DMS153 treated with DMSO at 0.1 percent for 48 hours (cell line): ENCODE measurements at regions not wholly inside any gene's neighbourhood (a gene's known extent, or its start where the extent isn't known, plus 50 kb on each side); places are given as distances from the start of the nearest gene placed in this dataset.

Source experiments
- DNase-seq: peaks from one replicate; lab custom pipeline; 2025; ENCODE audit not compliant: unreplicated experiment; lab: John Stamatoyannopoulos, UW

GRCh38 chr16:86353948-86354347 lies 156.4 kb upstream of the FOXF1 start:
- DNase-seq: no peak

GRCh38 chr16:86354641-86355513 lies 155.4 kb upstream of the FOXF1 start:
- DNase-seq: no peak

DNA sequence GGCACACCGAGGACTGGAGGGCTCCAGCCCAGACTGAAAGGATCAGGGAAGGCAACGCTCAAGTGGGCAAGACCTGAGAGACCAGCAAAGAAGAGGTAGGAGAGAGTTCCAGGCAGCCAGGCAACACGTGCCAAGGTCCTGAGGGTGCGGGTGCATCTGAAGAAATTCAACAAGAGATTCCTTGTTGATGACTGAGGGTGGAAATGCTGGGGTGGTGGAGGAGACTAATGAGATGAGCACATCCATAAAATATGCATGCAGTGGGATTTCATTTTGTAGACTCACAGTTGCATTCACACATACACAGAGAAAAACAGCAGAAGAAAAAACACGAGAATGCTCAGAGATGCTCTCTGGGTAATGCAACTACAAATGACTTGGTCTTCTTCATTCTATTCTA lies 154.8 kb upstream of the FOXF1 start:
- DNase-seq: no peak

GRCh38 chr16:86355951-86356350 lies 154.4 kb upstream of the FOXF1 start:
- DNase-seq: no peak

DNA sequence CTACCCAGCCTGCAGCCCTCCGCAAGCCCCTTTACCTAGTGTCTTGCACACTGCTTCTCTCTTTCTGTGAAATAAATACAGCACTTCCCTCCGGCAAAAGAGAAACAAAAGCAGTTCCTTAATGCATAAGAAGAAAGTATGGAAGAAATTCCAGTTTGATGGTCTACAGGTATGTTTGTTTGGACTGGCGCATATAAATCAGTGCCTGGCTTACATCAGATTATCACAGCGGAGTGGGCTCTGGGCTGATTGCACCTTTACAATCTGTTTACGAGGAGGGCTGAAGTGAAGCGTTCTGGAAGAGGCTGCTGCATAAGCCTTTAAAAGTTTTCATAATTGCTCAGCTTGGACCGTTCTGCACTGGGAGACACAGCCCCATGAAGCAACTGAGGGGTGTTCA lies 153.5 kb upstream of the FOXF1 start:
- no peak for DNase-seq

DNA sequence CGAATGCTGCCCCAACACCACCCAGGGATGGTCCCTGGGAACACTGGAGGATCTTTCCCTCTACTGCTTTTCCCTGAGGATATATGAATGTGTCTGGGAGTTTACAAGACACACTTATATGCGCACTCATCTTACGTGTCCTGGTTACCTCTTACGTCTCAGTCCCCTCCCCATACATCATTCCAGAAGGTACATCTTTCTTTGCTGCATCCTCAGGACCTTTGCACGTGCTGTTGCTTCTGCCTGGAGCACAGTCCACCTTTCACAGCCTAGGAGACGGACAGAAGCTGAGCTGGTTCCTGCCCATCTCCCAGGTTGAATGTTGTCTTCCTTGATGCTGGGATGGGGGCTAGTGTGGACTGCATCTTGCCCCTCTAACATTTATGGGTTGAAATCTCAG lies 153.0 kb upstream of the FOXF1 start:
- DNase-seq: no peak

GRCh38 chr16:86357950-86358349 lies 152.4 kb upstream of the FOXF1 start:
- DNase-seq: no peak

GRCh38 chr16:86359571-86359970 lies 150.8 kb upstream of the FOXF1 start:
- DNase-seq: no peak

GRCh38 chr16:86362155-86362849 lies 148.0 kb upstream of the FOXF1 start:
- DNase-seq: no peak

GRCh38 chr16:86363057-86363490 lies 147.3 kb upstream of the FOXF1 start:
- DNase-seq: no peak

DNA sequence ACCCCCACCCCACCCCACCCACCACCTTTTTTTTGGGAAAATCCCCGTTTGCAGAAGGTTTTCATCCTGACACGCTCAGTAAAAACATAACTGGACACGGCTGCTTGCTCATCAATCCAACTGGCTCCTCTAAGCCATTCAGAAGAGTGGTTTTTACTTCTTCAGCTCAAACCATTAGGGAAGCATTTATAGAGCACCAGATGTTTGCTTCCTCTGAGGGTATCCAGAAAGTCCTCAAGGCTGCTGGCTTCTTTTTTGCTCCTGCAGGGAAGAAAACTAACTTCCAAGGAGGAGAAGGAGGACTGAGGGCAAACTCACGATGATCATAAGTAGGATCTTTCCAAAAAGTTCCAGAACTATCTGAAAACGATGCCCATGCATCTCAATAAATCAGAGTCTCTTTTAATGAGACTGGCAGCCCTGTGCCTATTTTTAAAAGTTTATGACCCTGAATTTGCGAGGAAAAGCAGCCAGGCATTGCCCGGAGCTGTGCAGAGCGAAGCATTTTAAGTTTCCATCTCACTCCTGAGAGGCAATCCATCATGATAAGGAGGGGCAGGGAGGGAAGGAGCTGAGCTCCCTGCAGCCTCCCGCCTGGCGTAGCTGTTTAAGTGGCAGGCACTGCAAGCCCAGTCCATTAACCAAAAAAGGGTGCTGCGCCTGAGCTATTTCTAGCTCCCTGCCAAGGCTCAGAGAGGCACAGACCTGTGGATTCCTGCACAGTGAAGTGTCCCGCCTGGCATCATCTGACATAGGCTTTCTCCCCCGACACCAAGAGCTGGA lies 146.3 kb upstream of the FOXF1 start:
- DNase-seq: no peak

GRCh38 chr16:86364653-86365380 lies 145.5 kb upstream of the FOXF1 start:
- DNase-seq: no peak

DNA sequence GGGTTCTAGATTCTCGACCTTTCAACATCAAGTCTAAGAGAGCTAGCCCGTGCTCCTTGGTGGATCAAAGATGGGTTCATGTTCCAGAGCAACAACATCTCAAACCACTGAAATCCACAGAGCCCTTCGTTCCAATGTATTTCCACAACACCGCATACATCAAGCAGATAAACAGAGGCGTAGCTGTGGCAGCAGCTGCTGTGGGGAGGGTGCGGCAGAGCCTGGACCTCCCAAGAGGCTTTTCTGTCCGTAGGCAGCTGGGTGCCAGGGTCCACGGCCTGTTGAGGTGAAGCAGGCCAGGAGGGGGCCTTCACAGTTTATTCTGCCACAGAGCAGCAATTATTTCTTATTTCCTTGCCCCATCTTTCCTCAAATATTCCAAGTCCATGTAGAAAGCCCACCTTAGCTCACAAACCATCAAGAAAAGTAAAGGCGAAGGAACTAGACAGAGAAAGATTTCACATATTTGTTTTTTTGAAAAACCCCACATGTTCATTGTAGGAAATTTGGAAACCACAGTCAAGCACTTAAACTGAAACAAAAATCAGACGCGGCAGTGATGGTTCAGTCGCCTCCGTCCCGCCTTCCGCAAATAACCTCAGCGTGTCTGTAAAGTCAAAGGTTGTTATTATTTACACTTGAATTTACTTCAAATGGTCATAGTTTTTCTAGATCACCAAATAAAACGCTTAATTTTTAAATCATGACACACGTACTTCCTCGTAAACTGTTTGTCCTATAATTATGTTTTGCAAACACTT lies 144.6 kb upstream of the FOXF1 start:
- no peak for DNase-seq

DNA sequence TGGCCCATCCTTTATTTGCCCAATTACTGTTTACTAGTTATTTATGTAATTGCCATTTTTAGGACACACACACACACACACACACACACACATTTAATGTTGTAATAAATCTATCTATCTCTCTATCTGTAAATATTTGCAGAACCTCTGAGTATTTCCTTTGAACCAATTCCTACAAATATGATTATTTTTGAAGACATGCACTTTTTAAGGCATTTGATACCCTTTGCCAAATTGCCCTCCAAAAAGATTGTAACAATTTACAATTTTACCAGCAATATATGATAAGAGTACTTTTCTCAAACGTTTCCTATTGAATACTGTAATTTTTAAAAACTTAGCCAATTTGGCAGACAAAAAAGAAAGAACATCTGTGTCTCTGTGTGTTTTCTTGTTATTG lies 143.8 kb upstream of the FOXF1 start:
- no peak for DNase-seq

DNA sequence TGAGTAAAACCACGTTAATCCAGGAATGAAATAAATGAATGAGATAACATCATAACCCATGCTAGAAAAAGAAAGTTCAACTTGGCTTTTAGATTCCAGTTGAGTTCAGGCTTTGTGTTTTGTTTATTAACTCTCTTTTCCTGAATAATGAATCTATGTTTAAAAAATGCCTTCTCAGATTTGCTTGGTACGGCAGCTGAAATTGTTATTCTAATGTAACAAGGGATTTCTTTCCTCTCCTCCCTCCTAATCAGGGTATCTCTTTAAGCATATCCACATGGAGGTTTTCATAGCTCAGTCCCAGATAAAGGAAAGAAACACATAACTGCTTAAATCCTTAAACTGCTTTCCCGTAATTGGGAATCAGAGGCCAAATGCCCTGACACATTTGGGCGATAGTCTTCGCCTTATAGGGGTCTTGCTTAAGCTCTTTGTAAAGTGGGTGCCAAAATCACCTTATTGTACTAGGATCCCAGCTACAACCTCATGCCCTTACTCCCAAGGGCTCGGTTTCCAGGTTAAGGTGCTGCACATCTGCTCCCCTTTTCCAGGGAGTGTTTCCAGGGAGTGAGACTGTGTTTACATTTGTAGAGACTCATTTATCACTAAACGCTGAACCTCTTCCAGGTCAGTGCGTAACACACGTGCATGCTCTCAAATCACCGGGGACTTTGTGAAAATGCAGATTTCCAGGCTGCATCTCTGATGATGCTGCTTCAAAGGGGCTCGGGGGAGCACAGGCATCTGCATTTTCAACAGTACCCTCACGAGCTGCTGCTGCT lies 142.8 kb upstream of the FOXF1 start:
- DNase-seq: no peak

DNA sequence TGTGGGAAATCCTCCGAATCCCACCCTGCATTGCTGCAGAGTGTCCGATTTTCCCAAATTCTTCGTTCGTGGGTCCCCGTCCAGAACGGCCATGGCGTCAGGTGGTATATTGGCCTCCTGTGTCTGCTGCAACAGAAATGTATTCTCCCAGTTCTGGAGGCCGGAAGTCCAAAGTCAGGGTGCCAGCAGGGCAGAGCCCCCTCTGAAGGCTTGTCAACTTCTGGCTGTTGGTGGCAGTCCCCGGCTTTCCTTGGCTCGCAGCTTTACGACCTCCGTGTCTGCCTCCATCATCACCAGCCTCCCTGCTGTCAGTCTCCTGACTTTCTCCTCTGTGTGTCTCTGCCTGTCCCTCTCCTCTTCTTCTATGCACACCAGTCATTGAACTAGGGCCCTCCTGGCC lies 142.1 kb upstream of the FOXF1 start:
- DNase-seq: no peak

GRCh38 chr16:86370062-86370461 lies 140.3 kb upstream of the FOXF1 start:
- no peak for DNase-seq

DNA sequence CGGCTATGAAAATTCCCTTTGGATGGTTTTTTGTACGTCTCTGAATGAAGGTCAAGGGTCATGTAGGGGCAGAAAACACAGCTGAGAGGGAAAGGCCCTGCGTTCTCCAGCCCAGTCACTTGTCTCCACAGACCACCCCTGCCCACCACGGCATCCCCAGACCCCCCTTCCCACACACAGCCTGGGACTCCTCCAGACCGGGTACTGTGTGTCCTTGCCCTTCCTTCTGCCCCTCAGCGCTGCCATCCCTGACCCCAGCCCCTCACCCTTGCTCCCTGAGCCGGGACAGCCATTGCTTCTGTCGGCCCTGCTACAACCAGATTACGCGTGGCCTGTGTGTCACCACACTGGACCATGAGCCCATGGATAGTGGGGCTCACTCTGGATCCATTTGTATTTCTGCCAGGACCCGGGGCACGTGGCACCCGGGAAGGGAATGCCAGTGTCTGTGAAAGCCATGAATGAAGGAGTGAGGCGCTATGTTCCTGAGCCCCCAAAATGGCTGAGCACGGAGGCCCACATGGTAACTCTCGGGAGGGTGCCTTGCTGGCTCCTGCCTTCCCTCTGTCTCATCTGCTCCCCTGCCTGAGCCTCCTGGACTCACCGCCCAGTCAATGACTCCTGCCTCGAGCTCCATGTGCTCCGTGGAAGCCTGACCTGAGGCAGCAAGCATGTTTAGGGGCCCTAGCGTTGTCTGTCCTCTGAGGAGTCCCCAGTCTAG lies 139.1 kb upstream of the FOXF1 start:
- DNase-seq: no peak

DNA sequence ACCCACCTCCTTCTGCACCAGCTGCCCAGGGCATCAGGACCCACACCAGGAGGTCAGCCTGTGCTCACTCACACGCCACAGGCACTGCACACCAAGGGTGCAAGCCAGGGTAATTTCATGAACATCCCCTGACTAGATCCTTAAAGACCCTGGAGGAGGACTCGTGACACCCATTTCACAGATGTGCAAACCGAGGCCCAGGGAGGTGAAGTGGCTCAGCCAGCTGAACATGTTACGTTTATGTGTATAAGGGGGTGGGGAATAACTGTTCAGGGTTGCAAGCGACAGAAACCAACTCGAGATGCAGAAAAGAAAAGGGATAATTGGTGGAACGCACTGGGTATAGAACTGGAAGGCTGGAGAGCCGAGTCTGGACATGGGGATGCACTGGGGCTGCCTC lies 138.1 kb upstream of the FOXF1 start:
- DNase-seq: no peak
